ENCODE measurements at regions not wholly inside any gene's neighbourhood (a gene's known extent, or its start where the extent isn't known, plus 50 kb on each side); places are given as distances from the start of the nearest gene placed in this dataset.

DNA sequence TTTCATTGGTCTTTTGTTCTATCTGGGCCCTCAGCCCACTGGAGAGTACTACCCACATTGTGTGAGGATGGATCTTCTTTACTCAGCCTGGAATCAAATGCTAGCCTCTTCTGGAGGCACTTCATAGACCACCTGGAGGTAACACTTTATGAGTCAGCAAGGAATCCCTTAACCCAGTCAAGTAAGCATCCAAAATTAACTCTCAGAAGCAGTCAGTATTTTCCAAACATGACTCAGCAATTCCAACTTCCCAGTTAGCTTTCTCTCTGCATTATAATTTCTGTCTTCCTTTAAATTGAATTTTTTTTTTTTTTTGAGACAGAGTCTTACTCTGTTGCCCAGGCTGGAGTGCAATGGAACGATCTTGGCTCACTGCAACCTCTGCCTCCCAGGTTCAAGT, 142.7 kb downstream of the ACKR3 start:
- Histone ChIP-seq H3K4me2 (no peak overlapping the region), H3K27ac (ENCODE audit: low read depth in 2 of 2, low read length in 1 of 2) (no peak overlapping the region)
- POLR2A ChIA-PET: no interaction called here

DNA sequence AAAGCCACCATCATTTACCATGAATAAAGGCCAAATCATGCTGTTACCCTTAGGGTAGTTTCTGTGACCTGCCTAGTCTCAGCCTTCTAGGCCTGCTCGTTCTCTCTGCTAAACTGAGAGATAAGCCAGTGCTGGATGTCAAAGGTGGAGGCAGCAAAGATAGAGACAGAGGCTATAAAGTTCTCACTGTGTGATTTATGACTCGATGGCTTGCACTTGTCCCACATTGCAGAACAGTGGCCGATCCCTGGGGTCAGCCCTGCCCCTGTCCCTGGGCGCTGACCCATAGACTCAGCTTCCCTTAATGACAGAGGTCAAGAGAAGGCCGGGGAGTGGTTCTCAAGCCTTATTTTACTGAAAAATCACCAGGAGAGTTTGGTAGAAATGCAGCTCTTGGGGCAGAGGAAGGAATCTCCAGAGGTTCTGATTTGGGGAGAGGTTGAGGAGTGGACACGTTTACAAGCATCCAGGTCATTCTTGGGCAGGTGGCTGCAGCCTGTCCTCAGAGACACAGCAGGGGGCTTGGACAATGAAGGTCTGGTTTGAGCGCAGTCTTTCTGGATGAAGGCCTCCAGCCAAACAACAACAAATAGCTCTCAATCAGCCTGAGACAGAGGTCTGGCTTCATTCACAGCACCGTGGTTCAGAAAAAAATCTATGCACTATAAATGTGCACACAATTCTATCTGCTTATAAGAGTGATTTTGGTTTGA, 143.5 kb downstream of the ACKR3 start:
- Histone ChIP-seq H4K20me1 (ENCODE audit: insufficient read depth) (no peaks in the 10 kb centered on the region), H3K36me3 (replicated peaks in 1 of 2; ENCODE audit: control insufficient read depth in 1 of 2, insufficient read depth in 2 of 2, low read length in 1 of 2) (no peaks in the 10 kb centered on the region), H3K9me3 (no peaks in the 10 kb centered on the region), H3K9ac (no peak overlapping the region), H2AFZ (ENCODE audit: low read depth) (no peak overlapping the region), H3K27me3 (ENCODE audit: insufficient read depth) (no peaks in the 10 kb centered on the region; the same call in 1 of the 2 replicates), H3K27ac (ENCODE audit: low read depth in 2 of 2, low read length in 1 of 2) (no peak overlapping the region), H3K79me2 (ENCODE audit: insufficient read depth) (no peaks in the 10 kb centered on the region), H3K4me1 (ENCODE audit: control insufficient read depth in 1 of 2, insufficient read depth in 2 of 2, low read depth in 1 of 2, low read length in 1 of 2) (peaks cover 0 to 4% of the 10 kb centered on the region in 2 experiments; a peak in 1 of 4 replicates), H3K9me2 (no peaks in the 10 kb centered on the region), H3K4me3 (ENCODE audit: low read depth in 2 of 2, low read length in 1 of 2) (no peak overlapping the region), H3K4me2 (no peak overlapping the region), H3F3A (replicated peaks; ENCODE audit: insufficient read depth) (no peaks in the 10 kb centered on the region)
- CTCF ChIA-PET: no interaction called here
- TF ChIP-seq, protein P1, sequence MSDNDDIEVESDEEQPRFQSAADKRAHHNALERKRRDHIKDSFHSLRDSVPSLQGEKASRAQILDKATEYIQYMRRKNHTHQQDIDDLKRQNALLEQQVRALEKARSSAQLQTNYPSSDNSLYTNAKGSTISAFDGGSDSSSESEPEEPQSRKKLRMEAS (IDR thresholded peaks at IDR 0.05; ENCODE audit: low read depth): no peak
- TF ChIP-seq TAF1 (IDR thresholded peaks at IDR 0.05; ENCODE audit: borderline replicate concordance, low read depth, low read length): no peak
- TF ChIP-seq, protein P2, sequence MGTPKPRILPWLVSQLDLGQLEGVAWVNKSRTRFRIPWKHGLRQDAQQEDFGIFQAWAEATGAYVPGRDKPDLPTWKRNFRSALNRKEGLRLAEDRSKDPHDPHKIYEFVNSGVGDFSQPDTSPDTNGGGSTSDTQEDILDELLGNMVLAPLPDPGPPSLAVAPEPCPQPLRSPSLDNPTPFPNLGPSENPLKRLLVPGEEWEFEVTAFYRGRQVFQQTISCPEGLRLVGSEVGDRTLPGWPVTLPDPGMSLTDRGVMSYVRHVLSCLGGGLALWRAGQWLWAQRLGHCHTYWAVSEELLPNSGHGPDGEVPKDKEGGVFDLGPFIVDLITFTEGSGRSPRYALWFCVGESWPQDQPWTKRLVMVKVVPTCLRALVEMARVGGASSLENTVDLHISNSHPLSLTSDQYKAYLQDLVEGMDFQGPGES (IDR thresholded peaks at IDR 0.05; ENCODE audit: low read depth, low read length): no peak
- no peak for DNase-seq
- 46% methylated on average over 6 of the region's 8 CpGs for WGBS (ENCODE audit: low lambda C conversion rate)
- POLR2A ChIA-PET: no interaction called here

More for the DNA sequence above, 142.7 kb downstream of the ACKR3 start:
- H3K79me2 ChIP-seq (ENCODE audit: insufficient read depth): no peaks in the 10 kb centered on the region
- WGBS (ENCODE audit: low lambda C conversion rate): 45% methylated on average over 1 of the region's 1 CpG
- H3K9ac ChIP-seq: no peak overlapping the region
- no peak overlapping the region for H3K4me3 ChIP-seq (ENCODE audit: low read depth in 2 of 2, low read length in 1 of 2)
- TF ChIP-seq SIN3A (IDR thresholded peaks at IDR 0.05; ENCODE audit: borderline replicate concordance, low read depth, low read length) (no peak), RCOR1 (IDR thresholded peaks at IDR 0.05; ENCODE audit: low read length) (no peak), POLR2AphosphoS5 (IDR thresholded peaks at IDR 0.05; ENCODE audit: low read depth, low read length) (no peak), RFX5 (IDR thresholded peaks at IDR 0.05; ENCODE audit: low read length) (no peak), GABPA (IDR thresholded peaks at IDR 0.05; ENCODE audit: low read depth) (no peak), NRF1 (IDR thresholded peaks at IDR 0.05; ENCODE audit: low read depth, low read length) (no peak), TEAD4 (IDR thresholded peaks at IDR 0.05; ENCODE audit: borderline replicate concordance, insufficient read depth) (no peak), NFIC (IDR thresholded peaks at IDR 0.05; ENCODE audit: borderline replicate concordance) (no peak), SMC3 (IDR thresholded peaks at IDR 0.05; ENCODE audit: low read depth, low read length) (no peak), FOXJ3 (CRISPR knock-in tag; IDR thresholded peaks at IDR 0.05) (no peak), FOXM1 (IDR thresholded peaks at IDR 0.05; ENCODE audit: low read depth) (no peak), YY1 (IDR thresholded peaks at IDR 0.05; ENCODE audit: low read depth) (no peak)
- TF ChIP-seq, protein P3, sequence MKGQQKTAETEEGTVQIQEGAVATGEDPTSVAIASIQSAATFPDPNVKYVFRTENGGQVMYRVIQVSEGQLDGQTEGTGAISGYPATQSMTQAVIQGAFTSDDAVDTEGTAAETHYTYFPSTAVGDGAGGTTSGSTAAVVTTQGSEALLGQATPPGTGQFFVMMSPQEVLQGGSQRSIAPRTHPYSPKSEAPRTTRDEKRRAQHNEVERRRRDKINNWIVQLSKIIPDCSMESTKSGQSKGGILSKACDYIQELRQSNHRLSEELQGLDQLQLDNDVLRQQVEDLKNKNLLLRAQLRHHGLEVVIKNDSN (IDR thresholded peaks at IDR 0.05; ENCODE audit: borderline replicate concordance, low read depth): no peak
- TF ChIP-seq, protein P4, sequence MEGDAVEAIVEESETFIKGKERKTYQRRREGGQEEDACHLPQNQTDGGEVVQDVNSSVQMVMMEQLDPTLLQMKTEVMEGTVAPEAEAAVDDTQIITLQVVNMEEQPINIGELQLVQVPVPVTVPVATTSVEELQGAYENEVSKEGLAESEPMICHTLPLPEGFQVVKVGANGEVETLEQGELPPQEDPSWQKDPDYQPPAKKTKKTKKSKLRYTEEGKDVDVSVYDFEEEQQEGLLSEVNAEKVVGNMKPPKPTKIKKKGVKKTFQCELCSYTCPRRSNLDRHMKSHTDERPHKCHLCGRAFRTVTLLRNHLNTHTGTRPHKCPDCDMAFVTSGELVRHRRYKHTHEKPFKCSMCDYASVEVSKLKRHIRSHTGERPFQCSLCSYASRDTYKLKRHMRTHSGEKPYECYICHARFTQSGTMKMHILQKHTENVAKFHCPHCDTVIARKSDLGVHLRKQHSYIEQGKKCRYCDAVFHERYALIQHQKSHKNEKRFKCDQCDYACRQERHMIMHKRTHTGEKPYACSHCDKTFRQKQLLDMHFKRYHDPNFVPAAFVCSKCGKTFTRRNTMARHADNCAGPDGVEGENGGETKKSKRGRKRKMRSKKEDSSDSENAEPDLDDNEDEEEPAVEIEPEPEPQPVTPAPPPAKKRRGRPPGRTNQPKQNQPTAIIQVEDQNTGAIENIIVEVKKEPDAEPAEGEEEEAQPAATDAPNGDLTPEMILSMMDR (IDR thresholded peaks at IDR 0.05): no peak
- CTCF ChIA-PET: no interaction called here
- peaks cover 0 to 4% of the 10 kb centered on the region in 2 experiments; a peak in 1 of 4 replicates for H3K4me1 ChIP-seq (ENCODE audit: control insufficient read depth in 1 of 2, insufficient read depth in 2 of 2, low read depth in 1 of 2, low read length in 1 of 2)
- H3K27me3 ChIP-seq (ENCODE audit: insufficient read depth): no peaks in the 10 kb centered on the region; the same call in 1 of the 2 replicates
- no peaks in the 10 kb centered on the region for H4K20me1 ChIP-seq (ENCODE audit: insufficient read depth)
- H3K9me3 ChIP-seq: no peaks in the 10 kb centered on the region
- H3F3A ChIP-seq (replicated peaks; ENCODE audit: insufficient read depth): no peaks in the 10 kb centered on the region
- no peaks in the 10 kb centered on the region for H3K9me2 ChIP-seq
- DNase-seq: no peak
- H2AFZ ChIP-seq (ENCODE audit: low read depth): no peak overlapping the region
- H3K36me3 ChIP-seq (replicated peaks in 1 of 2; ENCODE audit: control insufficient read depth in 1 of 2, insufficient read depth in 2 of 2, low read length in 1 of 2): no peaks in the 10 kb centered on the region
